OCI-LY7 (cell line): ENCODE measurements at regions not wholly inside any gene's neighbourhood (a gene's known extent, or its start where the extent isn't known, plus 50 kb on each side); places are given as distances from the start of the nearest gene placed in this dataset.
"Not testable (repeated sequence)": the region's sequence is repeated elsewhere in the genome, so short reads cannot be mapped to it uniquely, and the experiment has no call there.

Experiments
- BruUV-seq: library from RNA; stranded (reverse); fragments of 400-500 nt; replicated peaks from 2 replicates; lab custom pipeline; 2021; lab: Mats Ljungman, UMichigan
- CTCF ChIA-PET: fragments of 300-600 bp; sonication (Branson Sonifier 250); formaldehyde crosslinking; loops from one replicate; lab custom pipeline; 2022; ENCODE audit warnings: antibody characterized with exemption; ENCODE audit not compliant: unreplicated experiment; lab: Charles Lee
- POLR2A ChIA-PET: fragments of 300-600 bp; sonication (Branson Sonifier 250); formaldehyde crosslinking; loops from one replicate; lab custom pipeline; 2022; ENCODE audit warnings: antibody characterized with exemption; lab: Charles Lee
- DNase-seq: peaks from one replicate; pipeline ENCODE4 v3.0.0-alpha.2; 2015; ENCODE audit warnings: low spot score
- H2AFZ ChIP-seq: fragments of 200-600 bp; sonication (generic), shearing (Covaris generic); 2 replicates; pipeline ENCODE4 v1.6.1; 2014; ENCODE audit warnings: mild to moderate bottlenecking, antibody characterized with exemption, low read length, moderate library complexity
- H3K27ac ChIP-seq: fragments of 200-600 bp; sonication (generic); 2 replicates; pipeline ENCODE4 v1.5.1; 2014; ENCODE audit warnings: mixed run types, low read depth, mild to moderate bottlenecking, moderate library complexity, low read length, inconsistent platforms; ENCODE audit not compliant: poor library complexity, severe bottlenecking
- H3K36me3 ChIP-seq: fragments of 200-600 bp; sonication (generic); 2 replicates; pipeline ENCODE4 v1.6.1; 2014; ENCODE audit warnings: mild to moderate bottlenecking, antibody characterized with exemption, low read length, moderate library complexity, mixed read lengths; ENCODE audit not compliant: insufficient read depth
- H3K4me1 ChIP-seq: fragments of 200-600 bp; sonication (generic); 2 replicates; pipeline ENCODE4 v1.5.1; 2014; ENCODE audit warnings: mild to moderate bottlenecking, low read length; ENCODE audit not compliant: insufficient read depth, poor library complexity, severe bottlenecking
- H3K4me2 ChIP-seq: fragments of 200-600 bp; sonication (generic); 2 replicates; pipeline ENCODE4 v1.6.1; 2014; ENCODE audit warnings: mild to moderate bottlenecking, low read length
- H3K4me3 ChIP-seq: fragments of 200-600 bp; sonication (generic); 2 replicates; pipeline ENCODE4 v1.5.1; 2014; ENCODE audit warnings: mild to moderate bottlenecking, low read depth, low read length; ENCODE audit not compliant: poor library complexity, severe bottlenecking
- H3K79me2 ChIP-seq: fragments of 200-600 bp; sonication (generic); 2 replicates; pipeline ENCODE4 v1.6.1; 2016; ENCODE audit warnings: low read depth, mild to moderate bottlenecking, low read length, moderate library complexity, mixed read lengths; ENCODE audit not compliant: insufficient read depth
- H3K9me2 ChIP-seq: fragments of 200-600 bp; sonication (generic); 2 replicates; pipeline ENCODE4 v1.6.1; 2016; ENCODE audit warnings: mild to moderate bottlenecking, low read length, mixed read lengths; ENCODE audit not compliant: insufficient read depth
- H3K9me3 ChIP-seq: fragments of 200-600 bp; sonication (generic); 2 replicates; pipeline ENCODE4 v1.6.1; 2014; ENCODE audit warnings: mild to moderate bottlenecking, mixed run types, low read length, mixed read lengths
- H4K20me1 ChIP-seq: fragments of 200-600 bp; sonication (generic); 2 replicates; pipeline ENCODE4 v1.6.1; 2014; ENCODE audit warnings: mild to moderate bottlenecking, antibody characterized with exemption, low read length, moderate library complexity, mixed read lengths; ENCODE audit not compliant: insufficient read depth
- EZH2phosphoT487 ChIP-seq: fragments of 200-600 bp; sonication (generic); IDR thresholded peaks from 2 replicates; pipeline ENCODE4 v1.6.1; 2018; ENCODE audit warnings: low read depth, borderline replicate concordance, mild to moderate bottlenecking, mixed run types, antibody characterized with exemption, low read length, moderate library complexity, mixed read lengths
- intact Hi-C: fragments of 100-400 bp; cut with micrococcal nuclease; formaldehyde crosslinking; loops from one replicate; pipeline ENCODE4 v1.10.0; 2022; ENCODE audit not compliant: unreplicated experiment
- TF ChIP-seq, protein P1 (sequence below): fragments of 200-600 bp; sonication (generic); conservative IDR thresholded peaks from 2 replicates; pipeline ENCODE4 v1.5.1; 2014; ENCODE audit warnings: mild to moderate bottlenecking, antibody characterized with exemption, low read length, moderate library complexity, mixed read lengths

DNA sequence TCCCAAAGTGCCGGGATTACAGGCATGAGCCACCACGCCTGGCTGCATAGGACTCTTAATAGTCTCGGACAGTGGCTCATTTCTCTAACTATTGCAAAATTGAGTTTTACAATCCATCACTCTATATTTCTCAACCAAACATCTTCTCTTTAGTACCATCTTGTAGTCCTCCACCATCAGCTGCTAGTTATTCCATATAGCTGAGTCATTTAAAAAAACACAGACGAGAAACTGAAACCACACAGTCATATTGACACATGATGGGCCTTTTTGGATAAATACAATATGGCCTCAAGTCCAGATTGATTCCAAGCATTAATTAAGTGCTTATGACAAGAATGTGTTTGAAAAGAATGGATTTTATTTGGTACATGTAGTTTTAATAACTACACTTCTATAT, 599.1 kb downstream of the MEI4 start:
- H2AFZ ChIP-seq, result no peak overlapping the region
- H3K4me3 ChIP-seq, result no peak overlapping the region
- H3K4me2 ChIP-seq, result no peak overlapping the region
- no peak for TF ChIP-seq EZH2phosphoT487
- TF ChIP-seq, protein P1, sequence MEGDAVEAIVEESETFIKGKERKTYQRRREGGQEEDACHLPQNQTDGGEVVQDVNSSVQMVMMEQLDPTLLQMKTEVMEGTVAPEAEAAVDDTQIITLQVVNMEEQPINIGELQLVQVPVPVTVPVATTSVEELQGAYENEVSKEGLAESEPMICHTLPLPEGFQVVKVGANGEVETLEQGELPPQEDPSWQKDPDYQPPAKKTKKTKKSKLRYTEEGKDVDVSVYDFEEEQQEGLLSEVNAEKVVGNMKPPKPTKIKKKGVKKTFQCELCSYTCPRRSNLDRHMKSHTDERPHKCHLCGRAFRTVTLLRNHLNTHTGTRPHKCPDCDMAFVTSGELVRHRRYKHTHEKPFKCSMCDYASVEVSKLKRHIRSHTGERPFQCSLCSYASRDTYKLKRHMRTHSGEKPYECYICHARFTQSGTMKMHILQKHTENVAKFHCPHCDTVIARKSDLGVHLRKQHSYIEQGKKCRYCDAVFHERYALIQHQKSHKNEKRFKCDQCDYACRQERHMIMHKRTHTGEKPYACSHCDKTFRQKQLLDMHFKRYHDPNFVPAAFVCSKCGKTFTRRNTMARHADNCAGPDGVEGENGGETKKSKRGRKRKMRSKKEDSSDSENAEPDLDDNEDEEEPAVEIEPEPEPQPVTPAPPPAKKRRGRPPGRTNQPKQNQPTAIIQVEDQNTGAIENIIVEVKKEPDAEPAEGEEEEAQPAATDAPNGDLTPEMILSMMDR, result no peak
- no peaks in the 10 kb centered on the region for H3K79me2 ChIP-seq
- POLR2A ChIA-PET, result no interaction called here
- no peaks in the 10 kb centered on the region for H3K9me2 ChIP-seq
- H3K27ac ChIP-seq, result no peak overlapping the region
- no peaks in the 10 kb centered on the region for H4K20me1 ChIP-seq
- CTCF ChIA-PET, result no interaction called here
- intact Hi-C loops, result no loop called here
- BruUV-seq, result no TSS peak
- no peak for DNase-seq
- no peaks in the 10 kb centered on the region for H3K9me3 ChIP-seq
- H3K4me1 ChIP-seq, result no peaks in the 10 kb centered on the region
- H3K36me3 ChIP-seq, result no peaks in the 10 kb centered on the region

DNA sequence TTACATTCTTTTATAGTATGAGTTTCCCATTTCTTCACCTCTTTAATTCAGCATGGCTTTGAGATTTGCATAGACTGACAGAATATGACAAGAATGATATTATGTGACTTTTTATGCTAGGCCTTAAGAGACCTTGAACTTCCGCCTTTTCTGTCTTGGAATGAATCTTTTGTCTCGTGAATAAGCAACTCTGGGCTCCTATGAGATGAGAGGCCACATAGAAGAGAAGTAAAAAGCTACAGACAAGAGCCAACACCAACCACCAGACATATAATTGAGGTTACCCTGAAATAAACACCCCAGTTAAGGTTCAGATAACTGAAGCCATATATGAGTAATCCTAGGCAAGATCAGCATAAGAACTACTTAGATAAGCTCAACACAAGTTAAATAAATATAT, 600.8 kb downstream of the MEI4 start:
- CTCF ChIA-PET, result no interaction called here
- POLR2A ChIA-PET, result interaction anchor here (1.5 kb wide), 1 partner anchor 15 kb away, joined by 3 read pairs; no protein-coding TSS in a partner anchor
- DNase-seq, result no peak
- no peak overlapping the region for H3K4me2 ChIP-seq
- no peaks in the 10 kb centered on the region for H3K9me2 ChIP-seq
- H4K20me1 ChIP-seq, result no peaks in the 10 kb centered on the region
- intact Hi-C loops, result no loop called here
- no peak overlapping the region for H2AFZ ChIP-seq
- no peaks in the 10 kb centered on the region for H3K36me3 ChIP-seq
- BruUV-seq, result no TSS peak
- no peak overlapping the region for H3K27ac ChIP-seq
- no peaks in the 10 kb centered on the region for H3K4me1 ChIP-seq
- TF ChIP-seq, protein P1, result no peak
- no peak for TF ChIP-seq EZH2phosphoT487
- H3K9me3 ChIP-seq, result no peaks in the 10 kb centered on the region
- no peak overlapping the region for H3K4me3 ChIP-seq
- no peaks in the 10 kb centered on the region for H3K79me2 ChIP-seq

DNA sequence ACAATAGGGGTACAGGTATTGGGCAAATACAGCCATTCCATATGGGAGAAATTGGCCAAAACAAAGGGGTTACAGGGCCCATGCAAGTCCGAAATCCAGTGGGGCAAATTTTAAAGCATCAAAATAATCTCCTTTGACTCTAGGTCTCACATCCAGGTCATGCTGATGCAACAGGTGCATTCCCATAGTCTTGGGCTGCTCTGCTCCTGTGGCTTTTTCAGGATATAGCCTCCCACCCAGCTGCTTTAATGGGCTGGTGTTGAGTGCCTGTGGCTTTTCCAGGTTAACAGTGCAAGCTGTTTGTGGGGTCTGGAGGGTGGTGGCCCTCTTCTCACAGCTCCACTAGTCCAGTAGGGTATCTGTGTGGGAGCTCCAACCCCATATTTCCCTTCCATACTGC, 607.1 kb downstream of the MEI4 start:
- Histone ChIP-seq H4K20me1 (no peaks in the 10 kb centered on the region), H3K36me3 (no peaks in the 10 kb centered on the region), H3K79me2 (no peaks in the 10 kb centered on the region), H2AFZ (no peak overlapping the region), H3K9me2 (no peaks in the 10 kb centered on the region), H3K4me1 (no peaks in the 10 kb centered on the region), H3K9me3 (no peaks in the 10 kb centered on the region), H3K4me2 (no peak overlapping the region), H3K4me3 (no peak overlapping the region), H3K27ac (no peak overlapping the region)
- DNase-seq, result no peak
- ChIA-PET CTCF (no interaction called here), POLR2A (no interaction called here)
- intact Hi-C loops, result no loop called here
- no TSS peak for BruUV-seq
- TF ChIP-seq, protein P1, result no peak
- no peak for TF ChIP-seq EZH2phosphoT487

DNA sequence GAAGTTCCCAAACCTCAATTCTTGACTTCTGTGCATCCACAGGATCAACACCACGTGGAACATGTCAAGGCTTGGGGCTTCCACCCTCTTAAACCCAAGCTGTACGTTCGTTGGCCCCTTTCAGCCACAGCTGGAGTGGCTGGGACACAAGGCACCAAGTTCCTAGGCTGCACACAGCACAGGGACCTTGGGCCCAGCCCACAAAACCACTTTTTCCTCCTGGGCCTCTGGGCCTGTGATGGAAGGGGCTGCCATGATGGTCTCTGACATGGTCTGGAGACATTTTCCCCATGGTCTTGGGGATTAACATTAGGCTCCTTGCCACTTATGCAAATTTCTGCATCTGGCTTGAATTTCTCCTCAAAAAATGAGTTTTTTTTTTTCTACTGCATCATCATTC, 606.9 kb upstream of the IRAK1BP1 start:
- H3K9me2 ChIP-seq, H3K27ac ChIP-seq, H3K9me3 ChIP-seq, H3K36me3 ChIP-seq, BruUV-seq, H3K4me1 ChIP-seq, H3K79me2 ChIP-seq, H3K4me2 ChIP-seq, intact Hi-C loops, CTCF ChIA-PET, H4K20me1 ChIP-seq, H2AFZ ChIP-seq, H3K4me3 ChIP-seq, POLR2A ChIA-PET, DNase-seq: not testable (repeated sequence)
